ACC112 (cell line): ENCODE measurements at regions not wholly inside any gene's neighbourhood (a gene's known extent, or its start where the extent isn't known, plus 50 kb on each side); places are given as distances from the start of the nearest gene placed in this dataset.

Source experiments
- H2AFZ ChIP-seq: fragments of 200-600 bp; sonication (generic); one replicate; pipeline ENCODE4 v1.6.0; 2017; ENCODE audit warnings: antibody characterized with exemption, low read length; ENCODE audit not compliant: unreplicated experiment
- H3K27ac ChIP-seq: fragments of 200-600 bp; sonication (generic); 2 replicates; pipeline ENCODE4 v1.5.1; 2014; ENCODE audit warnings: low read depth, mild to moderate bottlenecking, antibody characterized with exemption, low read length, moderate library complexity
- H3K27me3 ChIP-seq: fragments of 200-600 bp; sonication (generic); 2 replicates; pipeline ENCODE4 v1.6.1; 2014; ENCODE audit warnings: mild to moderate bottlenecking, antibody characterized with exemption, low read length, moderate library complexity, mixed read lengths; ENCODE audit not compliant: insufficient read depth
- H3K36me3 ChIP-seq: fragments of 200-600 bp; sonication (generic); 2 replicates; pipeline ENCODE4 v1.6.1; 2016; ENCODE audit warnings: mild to moderate bottlenecking, antibody characterized with exemption, low read length, moderate library complexity, mixed read lengths; ENCODE audit not compliant: insufficient read depth
- H3K4me1 ChIP-seq: fragments of 200-600 bp; sonication (generic); one replicate; pipeline ENCODE4 v1.6.1; 2016; ENCODE audit warnings: low read length, mixed read lengths; ENCODE audit not compliant: insufficient read depth, unreplicated experiment, control insufficient read depth
- H3K4me3 ChIP-seq: fragments of 200-600 bp; sonication (generic); 2 replicates; pipeline ENCODE4 v1.5.1; 2014; ENCODE audit warnings: mild to moderate bottlenecking, low read depth, low read length
- H3K79me2 ChIP-seq: fragments of 200-600 bp; sonication (generic); one replicate; pipeline ENCODE4 v1.6.0; 2016; ENCODE audit warnings: low read length; ENCODE audit not compliant: control insufficient read depth, unreplicated experiment, insufficient read depth

DNA sequence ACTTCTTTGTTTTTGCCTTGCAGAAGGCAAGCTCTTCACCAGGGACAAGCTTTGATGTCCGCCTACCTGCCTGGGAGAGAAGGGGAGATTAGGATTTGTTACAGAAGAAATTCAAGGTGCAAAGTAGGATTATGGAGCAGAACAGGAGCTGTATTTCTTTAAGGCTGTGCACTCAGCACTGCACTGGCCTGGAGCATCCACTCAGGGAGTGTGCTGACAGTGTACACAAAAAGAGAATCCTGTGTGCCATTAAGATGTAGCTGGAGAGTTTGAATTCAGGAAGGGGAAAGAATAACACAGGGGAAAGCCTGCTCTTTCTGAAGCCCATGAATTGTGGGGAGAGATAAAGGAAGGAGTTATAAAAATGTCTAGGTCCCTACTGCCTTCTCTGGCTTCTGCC, 137.7 kb upstream of the ETS2 start:
- Histone ChIP-seq H3K4me1 (no peaks in the 10 kb centered on the region), H2AFZ (no peak overlapping the region), H3K27ac (no peak overlapping the region), H3K79me2 (no peaks in the 10 kb centered on the region), H3K27me3 (peaks cover 71% of the 10 kb centered on the region), H3K36me3 (no peaks in the 10 kb centered on the region), H3K4me3 (no peak overlapping the region)

DNA sequence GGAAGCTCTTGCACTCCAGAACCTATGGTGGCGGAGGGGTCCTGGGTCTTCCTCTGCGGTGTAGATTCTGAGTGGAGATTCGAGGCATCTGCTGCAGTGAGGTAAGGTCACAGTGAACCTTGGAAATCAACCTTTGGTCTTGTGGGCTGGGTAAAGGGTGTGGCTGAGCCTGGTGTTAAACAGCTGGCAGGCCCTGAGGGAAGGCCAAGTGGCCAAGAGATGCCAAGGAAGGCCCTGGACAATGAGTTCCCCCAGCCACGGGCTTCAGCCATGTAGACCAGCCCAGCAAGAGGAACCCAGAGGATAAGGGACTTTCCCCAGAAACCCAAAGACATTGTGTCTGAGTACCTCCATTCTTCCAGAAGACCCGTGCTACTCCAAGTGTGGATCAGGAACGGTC, 137.2 kb upstream of the ETS2 start:
- Histone ChIP-seq H3K4me3 (no peak overlapping the region), H3K4me1 (no peaks in the 10 kb centered on the region), H3K79me2 (no peaks in the 10 kb centered on the region), H3K36me3 (no peaks in the 10 kb centered on the region), H3K27me3 (peaks cover 69% of the 10 kb centered on the region), H3K27ac (no peak overlapping the region), H2AFZ (no peak overlapping the region)

DNA sequence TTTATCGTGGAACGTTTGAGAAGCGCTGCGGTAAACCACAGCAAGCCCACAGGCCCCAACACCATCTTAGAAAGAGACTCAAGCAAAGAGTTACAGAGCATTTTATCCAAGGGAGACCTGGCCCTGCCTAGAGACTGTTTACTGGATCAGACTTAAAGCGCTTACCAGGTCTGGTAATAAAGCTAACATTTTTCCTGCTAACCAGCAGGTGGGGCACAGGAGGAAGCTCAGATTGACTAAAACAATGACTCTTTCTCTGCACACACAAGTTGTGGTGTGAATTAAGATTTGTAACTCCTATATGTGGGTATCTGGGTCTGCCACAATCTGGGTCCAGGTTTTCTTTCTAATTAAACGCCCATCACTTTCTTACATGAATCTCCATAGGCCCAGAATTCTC, 136.5 kb upstream of the ETS2 start:
- H3K27ac ChIP-seq, result no peak overlapping the region
- H2AFZ ChIP-seq, result no peak overlapping the region
- H3K79me2 ChIP-seq, result no peaks in the 10 kb centered on the region
- H3K4me1 ChIP-seq, result no peaks in the 10 kb centered on the region
- peaks cover 66% of the 10 kb centered on the region for H3K27me3 ChIP-seq
- no peaks in the 10 kb centered on the region for H3K36me3 ChIP-seq
- no peak overlapping the region for H3K4me3 ChIP-seq

DNA sequence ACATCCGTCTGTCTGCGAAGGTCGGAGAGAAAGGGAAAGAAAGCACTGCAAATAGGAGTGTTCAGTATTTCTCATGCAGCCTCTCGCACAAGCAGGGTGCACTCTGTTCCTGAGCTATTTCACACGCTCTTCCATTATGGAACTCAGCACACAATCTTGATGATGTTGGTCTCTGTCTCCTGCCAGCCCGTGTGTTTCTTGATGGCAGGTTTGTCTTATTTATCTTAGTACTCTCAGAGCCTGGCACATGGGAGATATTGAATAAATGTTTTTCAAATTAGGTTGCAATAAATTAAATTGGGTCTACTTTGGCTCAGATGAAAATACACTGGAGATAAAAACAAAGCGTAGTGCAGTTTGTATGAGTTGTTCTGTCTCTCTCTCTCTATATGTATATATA, 134.9 kb upstream of the ETS2 start:
- no peaks in the 10 kb centered on the region for H3K36me3 ChIP-seq
- H3K4me1 ChIP-seq, result no peaks in the 10 kb centered on the region
- no peak overlapping the region for H3K4me3 ChIP-seq
- no peaks in the 10 kb centered on the region for H3K79me2 ChIP-seq
- no peak overlapping the region for H3K27ac ChIP-seq
- peaks cover 61% of the 10 kb centered on the region for H3K27me3 ChIP-seq
- H2AFZ ChIP-seq, result no peak overlapping the region

DNA sequence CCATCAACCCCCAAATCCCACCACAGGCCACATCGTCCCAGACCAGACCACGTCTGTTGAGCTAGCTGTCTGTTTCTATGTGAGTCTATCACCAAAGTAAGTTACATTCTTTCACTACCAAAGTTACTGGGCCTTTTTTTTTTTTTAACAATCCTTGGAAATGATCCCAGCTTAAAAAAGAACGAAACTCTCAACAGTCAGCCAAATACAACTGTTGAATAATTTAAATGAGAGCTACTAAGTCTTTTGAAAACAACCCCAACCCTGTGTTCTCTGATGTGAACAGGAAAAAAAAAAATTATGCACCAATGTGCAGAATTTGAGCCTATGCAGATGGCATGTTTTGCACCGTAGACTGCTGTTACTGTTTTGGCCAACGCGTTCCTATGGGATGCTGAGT, 134.0 kb upstream of the ETS2 start:
- Histone ChIP-seq H3K27me3 (peaks cover 65% of the 10 kb centered on the region), H3K36me3 (no peaks in the 10 kb centered on the region), H3K79me2 (no peaks in the 10 kb centered on the region), H3K4me3 (no peak overlapping the region), H3K27ac (no peak overlapping the region), H2AFZ (no peak overlapping the region), H3K4me1 (no peaks in the 10 kb centered on the region)

DNA sequence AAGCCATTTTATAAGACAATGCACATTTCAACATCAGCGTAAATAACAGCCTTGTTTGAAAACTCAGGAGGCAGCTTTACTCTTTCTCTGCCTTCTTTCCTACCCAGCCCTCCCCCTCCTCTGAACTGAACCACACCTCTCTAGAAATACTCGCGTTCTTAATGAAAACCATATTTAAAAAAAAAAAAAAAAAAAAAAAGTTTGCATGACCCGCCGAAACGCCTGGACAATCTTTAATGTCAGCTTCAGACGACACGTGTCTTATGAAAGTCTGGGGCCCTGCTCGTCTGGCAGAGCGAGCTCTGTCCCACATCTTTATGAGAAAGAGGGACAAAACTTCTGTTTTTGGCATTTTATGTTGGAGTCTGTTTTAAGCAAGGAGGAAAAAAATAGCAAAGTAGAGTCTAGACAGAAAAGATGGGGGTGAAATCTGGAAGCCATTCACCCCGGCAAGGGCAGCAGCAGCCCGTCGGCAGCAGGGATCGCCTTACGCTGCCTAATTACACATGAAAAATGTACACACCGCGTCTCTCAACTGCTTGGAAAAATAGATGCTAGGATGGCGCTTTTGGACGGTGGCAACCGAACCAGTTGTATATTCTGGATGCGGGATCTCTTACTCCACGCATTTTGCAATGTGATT, 130.4 kb upstream of the ETS2 start:
- Histone ChIP-seq H3K36me3 (no peaks in the 10 kb centered on the region), H2AFZ (no peak overlapping the region), H3K27ac (no peak overlapping the region), H3K4me1 (peaks cover 14% of the 10 kb centered on the region), H3K79me2 (no peaks in the 10 kb centered on the region), H3K27me3 (peaks cover 44% of the 10 kb centered on the region), H3K4me3 (no peak overlapping the region)

DNA sequence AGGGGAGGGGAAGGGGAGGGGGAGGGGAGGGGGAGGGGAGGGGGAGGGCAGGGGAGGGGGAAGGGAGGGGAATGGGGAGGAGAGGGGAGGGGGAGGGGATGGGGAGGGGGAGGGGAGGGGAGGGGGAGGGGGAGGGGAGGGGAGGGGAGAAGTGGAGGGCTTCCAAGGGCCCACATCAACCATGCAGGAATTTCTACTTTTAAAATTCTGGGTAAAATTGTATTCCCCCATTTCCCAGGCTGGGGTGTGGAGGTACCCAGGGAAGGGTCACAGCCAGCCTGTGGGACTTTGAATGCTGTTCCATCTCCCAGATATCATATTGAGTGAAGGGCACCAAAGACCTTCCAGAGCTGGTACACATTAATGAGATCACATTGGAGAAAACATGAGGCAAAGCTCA, 126.9 kb upstream of the ETS2 start:
- H3K27ac ChIP-seq, result no peak overlapping the region
- no peak overlapping the region for H3K4me3 ChIP-seq
- H3K79me2 ChIP-seq, result no peaks in the 10 kb centered on the region
- peaks cover 54% of the 10 kb centered on the region for H3K27me3 ChIP-seq
- peaks cover 17% of the 10 kb centered on the region for H3K4me1 ChIP-seq
- H3K36me3 ChIP-seq, result no peaks in the 10 kb centered on the region
- no peak overlapping the region for H2AFZ ChIP-seq

DNA sequence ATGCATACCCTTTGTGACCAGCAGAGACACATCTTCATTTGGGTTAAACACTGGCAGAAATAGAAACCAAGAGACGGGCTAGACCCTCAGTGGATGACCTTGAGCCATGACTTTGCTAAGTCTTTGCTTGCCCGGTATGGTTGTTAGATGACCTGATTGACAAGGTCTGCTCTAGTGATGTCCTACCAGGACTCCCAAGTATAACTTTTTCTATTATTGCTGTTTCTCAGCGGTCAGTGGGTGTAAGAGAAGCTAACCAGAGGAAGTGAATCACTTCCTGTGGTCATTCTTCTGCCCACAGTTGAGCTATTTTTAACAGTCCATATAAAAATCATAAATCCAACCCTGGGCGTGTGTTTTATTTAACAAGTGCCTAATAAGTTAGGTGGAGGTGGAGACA, 126.2 kb upstream of the ETS2 start:
- H3K4me3 ChIP-seq, result peak overlapping the region; percentile 15; the same call in 1 of the 2 replicates
- H3K27me3 ChIP-seq, result peaks cover 61% of the 10 kb centered on the region
- H2AFZ ChIP-seq, result no peak overlapping the region
- H3K4me1 ChIP-seq, result peaks cover 17% of the 10 kb centered on the region
- H3K36me3 ChIP-seq, result no peaks in the 10 kb centered on the region
- no peak overlapping the region for H3K27ac ChIP-seq
- no peaks in the 10 kb centered on the region for H3K79me2 ChIP-seq

DNA sequence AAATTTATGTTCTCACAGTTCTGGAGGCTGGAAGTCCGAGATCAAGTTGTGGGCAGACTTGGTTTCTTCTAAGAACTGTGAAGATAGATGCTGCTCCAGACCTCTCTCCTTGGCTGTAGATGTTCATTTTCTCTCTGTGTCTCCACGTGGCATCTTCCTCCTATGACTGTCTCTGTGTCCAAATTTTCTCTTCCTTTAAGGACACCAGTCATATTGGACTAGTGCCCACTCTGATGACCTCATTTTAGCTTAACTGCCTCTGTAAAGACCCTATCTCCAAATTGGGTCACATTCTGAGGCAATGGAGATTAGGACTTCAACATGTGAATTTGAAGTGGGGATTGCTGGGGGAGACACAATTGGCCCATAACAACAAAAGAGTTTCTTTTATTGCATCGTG, 125.3 kb upstream of the ETS2 start:
- Histone ChIP-seq H3K36me3 (no peaks in the 10 kb centered on the region), H3K27ac (no peak overlapping the region), H3K27me3 (peaks cover 58% of the 10 kb centered on the region), H2AFZ (no peak overlapping the region), H3K79me2 (no peaks in the 10 kb centered on the region), H3K4me1 (peaks cover 17% of the 10 kb centered on the region), H3K4me3 (no peak overlapping the region)

DNA sequence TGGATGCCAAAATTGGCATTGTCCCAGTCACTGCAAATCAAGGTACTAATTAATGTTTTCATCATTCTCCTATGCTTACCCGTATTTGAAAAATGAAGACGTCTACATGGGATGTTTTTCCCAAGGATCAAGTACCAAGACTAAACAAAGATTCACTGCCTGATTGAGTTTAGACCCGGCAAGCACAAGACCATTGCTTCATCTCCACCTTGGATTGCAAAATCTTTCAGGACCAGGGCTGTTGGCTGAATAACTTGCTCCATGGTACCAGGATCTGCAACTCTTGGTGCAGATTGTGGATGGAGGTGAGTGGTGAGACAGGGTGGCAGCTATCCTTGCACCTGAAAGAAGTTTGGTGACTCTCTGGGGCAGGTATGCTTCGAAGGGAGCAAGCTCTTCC, 122.5 kb upstream of the ETS2 start:
- H3K4me3 ChIP-seq, result no peak overlapping the region
- H3K27ac ChIP-seq, result no peak overlapping the region
- H3K4me1 ChIP-seq, result peaks cover 17% of the 10 kb centered on the region
- H3K27me3 ChIP-seq, result peaks cover 53% of the 10 kb centered on the region
- H3K79me2 ChIP-seq, result no peaks in the 10 kb centered on the region
- H3K36me3 ChIP-seq, result no peaks in the 10 kb centered on the region
- H2AFZ ChIP-seq, result no peak overlapping the region

DNA sequence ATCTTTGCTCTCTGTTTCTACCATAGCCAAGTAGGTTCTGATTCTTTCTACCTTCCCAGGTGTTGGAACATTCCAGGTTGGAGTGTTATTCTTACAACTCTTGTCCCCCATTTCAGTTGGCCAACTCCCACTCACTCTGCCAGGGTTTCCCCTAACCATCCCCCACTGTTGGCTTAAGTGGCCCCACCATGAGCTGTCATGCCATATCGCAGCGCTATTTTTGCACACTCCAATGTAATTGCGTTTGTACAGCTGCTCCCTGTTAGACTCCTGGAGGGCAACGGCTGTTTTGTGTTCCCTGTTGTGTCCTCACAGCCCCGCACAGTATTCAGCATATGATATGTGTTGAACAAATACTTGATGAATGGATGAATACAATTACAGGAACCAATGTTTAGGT, 117.7 kb upstream of the ETS2 start:
- H3K27ac ChIP-seq, result no peak overlapping the region
- H3K79me2 ChIP-seq, result no peaks in the 10 kb centered on the region
- peaks cover 67% of the 10 kb centered on the region for H3K27me3 ChIP-seq
- no peak overlapping the region for H2AFZ ChIP-seq
- no peaks in the 10 kb centered on the region for H3K36me3 ChIP-seq
- H3K4me1 ChIP-seq, result no peaks in the 10 kb centered on the region
- H3K4me3 ChIP-seq, result no peak overlapping the region
